ENCODE measurements at regions not wholly inside any gene's neighbourhood (a gene's known extent, or its start where the extent isn't known, plus 50 kb on each side); places are given as distances from the start of the nearest gene placed in this dataset.

DNA sequence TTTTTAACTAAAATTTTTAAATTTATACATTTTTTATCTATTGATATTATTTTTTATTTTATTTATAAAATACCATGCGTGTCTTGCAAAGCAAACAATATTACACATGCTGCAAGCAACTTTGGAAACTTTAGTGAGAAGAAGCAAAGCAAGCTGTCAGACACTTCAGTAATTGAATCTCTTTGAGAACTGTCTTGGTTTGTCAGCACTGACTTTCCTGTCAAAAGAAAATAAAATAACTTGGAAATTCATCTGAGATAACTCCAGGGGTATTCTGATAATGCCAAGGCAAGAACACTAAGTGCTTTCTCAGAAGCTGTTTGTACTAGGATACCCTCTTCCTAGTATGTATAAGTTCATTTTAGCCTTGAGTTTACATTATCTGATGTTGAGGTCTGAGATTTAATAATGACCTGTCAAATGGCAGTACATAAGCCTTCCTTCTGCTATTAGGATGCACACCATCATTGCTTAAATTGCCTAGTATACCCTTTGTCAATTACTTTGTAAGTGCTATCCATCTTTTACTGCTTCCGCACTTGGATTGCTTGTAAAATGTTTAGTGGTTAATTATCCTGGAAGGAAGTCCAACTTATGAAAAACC is 624.2 kb upstream of the AGA start:
- FAIRE-seq = no peak

DNA sequence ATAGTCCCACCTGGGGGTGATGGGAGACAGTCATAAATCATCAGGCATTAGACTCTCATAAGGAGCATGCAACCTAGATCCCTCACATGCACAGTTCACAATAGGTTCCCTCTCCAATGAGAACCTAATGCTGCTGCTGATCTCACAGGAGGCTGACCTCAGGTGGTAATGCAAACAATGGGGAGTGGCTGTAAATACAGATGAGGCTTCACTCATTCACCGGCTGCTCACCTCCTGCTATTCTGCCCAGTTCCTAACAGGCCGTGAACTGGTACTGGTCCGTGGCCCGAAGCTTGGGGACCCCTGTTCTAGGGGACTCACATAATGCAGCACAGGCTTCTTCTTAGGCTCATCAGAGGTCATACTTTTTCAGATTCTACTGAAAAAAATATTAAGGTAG is 625.9 kb upstream of the AGA start:
- FAIRE-seq = no peak

DNA sequence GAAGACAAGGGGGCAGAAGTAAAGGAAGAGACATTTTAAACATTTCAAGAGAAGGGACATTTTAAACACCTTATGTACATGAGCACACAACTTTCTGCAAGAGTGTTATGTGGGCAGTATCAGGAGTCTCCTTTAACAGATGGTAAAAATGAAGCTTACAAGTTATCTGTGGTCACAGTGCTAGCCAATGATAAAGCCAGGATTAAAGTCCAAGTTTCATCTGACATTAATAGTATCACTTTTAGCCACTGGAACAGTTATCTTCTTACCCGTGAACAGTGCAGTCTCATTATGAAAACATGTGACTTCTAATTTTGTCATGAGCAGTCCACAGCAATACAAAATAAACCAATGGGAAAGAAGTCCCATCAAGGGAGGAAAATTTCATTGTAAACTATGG is 627.9 kb upstream of the AGA start:
- FAIRE-seq = no peak

DNA sequence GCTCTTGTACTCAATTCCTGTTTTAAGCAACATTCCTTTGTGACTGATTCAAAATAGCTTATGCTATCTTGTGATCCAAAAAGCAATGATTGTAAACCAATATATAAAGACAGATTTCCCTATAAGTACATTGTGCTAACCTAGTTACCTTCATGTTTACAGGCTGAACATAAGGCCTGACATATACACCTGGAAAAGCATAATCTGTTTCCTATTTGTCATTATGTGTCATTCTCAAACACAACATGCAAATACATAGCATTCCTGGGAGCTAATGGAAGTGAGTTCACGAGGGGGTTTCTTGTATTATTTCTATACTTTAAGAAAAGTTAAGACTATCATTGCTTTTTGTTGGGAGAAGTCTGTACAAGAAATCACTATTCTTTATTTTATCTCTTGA is 638.1 kb upstream of the AGA start:
- no peak for FAIRE-seq

DNA sequence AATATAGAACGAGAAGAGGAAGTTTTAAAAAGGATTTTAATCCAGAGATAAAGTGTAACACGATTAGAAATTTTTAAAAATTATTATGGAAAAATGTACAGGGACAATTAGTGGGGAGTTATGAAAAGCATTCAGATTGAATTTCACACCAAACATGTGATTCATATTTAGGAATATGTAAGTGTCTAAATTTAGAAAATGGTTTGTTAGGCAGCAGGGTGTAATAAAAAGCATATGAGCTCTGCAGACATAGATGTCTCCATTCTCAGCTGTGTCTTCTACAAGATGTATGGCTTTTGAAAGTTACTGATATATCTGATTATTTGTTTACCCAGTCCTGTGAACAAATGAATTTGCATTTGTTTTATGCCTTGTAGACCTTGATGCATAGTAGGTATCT is 638.9 kb upstream of the AGA start:
- FAIRE-seq = no peak

DNA sequence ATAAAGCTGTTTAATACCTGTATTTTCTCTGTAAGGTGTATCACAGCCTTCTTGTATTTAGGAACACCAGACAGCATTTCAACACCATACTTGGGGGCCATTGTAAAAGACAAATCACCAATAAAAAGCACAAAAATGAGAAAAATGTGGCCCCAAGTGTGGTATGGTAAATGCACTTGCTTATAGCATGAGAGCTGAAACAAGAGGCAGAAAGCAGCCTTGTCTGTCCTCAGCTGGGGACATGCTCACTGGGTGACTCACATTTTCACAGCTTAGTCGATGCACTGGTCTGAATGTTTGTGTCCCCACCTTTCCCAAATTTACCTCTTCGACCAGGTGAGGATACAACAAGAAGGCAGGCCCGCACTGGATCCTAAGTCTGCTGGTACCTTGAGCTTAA is 639.7 kb upstream of the AGA start:
- no peak for FAIRE-seq

DNA sequence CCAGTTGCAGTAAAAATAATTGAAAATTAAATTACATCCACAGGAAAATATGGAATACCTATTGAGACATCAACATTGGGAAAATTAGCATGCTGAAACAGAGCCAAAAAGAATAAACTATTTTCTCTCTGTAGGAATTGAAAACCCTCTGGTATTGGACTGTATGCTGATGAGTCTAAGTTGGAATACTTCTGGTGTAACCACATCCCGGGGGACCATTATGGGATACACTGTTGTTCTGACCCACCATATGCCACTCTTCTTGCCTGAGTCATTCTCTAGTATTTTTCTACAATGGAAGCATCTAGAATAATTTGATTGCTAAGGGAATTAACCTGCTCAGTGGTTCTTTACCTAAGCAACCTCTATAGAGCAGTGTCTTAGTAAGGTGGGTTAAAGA is 640.7 kb upstream of the AGA start:
- FAIRE-seq = no peak

DNA sequence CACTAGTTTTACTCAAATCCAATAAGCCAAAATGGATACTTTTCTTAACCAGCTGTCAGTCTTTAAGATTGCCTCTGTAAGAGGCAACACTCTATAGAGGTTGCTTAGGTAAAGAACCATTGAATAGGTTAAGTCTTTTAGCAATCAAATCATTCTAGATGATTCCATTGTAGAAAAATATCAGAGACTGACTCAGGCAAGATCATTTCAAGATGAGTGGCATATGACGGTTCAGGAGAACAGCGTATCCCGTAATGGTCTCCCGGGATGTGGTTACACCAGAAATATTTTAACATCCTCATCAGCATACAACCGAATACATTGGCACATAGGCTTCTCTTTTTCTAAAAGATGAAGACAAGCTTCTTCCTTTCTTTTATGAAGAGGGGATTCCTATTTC is 641.7 kb upstream of the AGA start:
- no peak for FAIRE-seq

DNA sequence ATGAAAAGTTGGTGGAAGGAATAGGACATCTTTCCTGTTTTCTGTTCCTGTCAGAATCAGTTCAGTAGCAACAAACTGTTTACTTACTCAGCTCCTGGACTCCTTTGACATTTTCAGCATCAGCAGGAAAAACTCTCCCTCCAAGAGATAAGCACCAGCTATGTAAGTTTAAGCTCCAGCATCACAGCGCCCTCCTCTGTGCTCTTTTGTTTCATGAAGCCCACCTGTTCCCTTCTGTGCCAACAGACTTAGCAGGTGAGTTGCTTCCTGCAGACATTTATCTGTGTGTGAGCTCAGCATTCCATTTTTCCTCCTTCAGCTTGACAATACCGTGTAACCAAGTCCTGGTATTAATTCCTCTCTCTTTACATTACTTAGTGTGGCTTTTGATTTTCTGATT is 644.1 kb upstream of the AGA start:
- no peak for FAIRE-seq

DNA sequence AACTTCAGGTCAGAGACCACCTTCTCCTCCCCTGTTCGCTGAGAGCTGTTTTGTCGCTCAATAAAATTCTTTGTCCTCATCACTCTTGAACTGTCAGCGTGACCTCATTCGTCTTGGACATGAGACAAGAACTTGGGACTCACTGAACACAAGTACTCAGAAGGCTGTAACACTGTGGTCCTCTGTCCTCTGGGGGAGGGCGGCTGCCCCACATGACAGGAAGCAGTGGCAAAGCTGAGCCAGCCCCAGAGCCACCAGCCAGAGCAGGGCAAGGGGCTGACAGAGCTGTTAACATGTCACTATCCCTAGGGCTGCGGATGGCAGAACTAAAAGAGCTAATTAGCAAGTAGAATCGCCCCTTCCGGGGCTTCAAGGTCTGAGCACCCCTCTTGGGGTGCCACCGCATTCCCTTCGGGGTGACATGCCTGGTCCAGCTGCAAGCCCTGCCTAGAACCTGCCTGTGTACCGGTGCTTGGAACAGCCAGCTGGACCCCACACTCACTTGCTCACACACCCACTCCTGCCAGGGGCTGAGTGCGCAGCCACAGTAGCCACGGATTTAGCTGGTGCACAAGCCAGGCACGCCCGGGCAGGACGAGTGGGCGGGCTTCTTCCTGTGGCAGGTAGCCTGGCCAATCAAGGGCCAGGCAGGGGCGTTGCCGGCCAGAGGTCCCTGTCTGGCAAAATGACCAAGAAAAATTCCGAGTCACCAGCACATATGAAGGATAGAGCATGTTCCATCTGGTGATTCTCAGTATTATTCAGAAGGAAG is 648.6 kb upstream of the AGA start:
- no peak for FAIRE-seq

DNA sequence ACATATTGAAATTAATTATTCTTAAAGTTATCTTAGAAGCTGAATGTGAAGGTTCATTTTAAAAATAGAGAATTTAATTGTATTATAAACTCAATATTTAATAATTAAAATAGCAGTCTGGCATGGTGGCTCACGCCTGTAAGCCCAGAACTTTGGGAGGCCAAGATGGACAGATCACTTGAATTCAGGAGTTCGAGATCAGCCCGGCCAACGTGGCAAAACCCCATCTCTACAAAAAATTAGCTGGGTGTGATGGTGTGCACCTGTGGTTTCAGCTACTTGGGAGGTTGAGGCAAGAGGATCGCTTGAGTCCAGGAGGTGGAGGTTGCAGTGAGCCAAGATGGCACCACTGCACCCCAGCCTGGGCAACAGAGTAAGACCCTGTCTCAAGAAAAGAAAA is 659.9 kb upstream of the AGA start:
- no peak for FAIRE-seq

DNA sequence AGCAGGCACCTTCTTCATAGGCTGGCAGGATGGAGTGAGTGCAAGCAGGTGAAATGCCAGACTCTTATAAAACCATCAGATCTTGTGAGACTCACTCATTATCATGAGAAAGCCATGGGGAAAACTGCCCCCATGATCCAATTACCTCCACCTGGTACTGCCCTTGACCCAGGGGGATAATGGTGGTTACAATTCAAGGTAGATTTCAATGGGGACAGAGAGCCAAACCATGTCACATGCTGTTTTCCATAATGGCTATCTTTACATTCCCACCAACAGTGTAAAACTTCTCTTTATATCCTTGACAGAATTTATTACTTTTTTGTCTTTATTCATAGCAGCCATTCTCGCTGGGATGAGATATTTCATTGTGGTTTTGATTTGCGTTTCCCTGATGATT is 663.0 kb upstream of the AGA start:
- no peak for FAIRE-seq

DNA sequence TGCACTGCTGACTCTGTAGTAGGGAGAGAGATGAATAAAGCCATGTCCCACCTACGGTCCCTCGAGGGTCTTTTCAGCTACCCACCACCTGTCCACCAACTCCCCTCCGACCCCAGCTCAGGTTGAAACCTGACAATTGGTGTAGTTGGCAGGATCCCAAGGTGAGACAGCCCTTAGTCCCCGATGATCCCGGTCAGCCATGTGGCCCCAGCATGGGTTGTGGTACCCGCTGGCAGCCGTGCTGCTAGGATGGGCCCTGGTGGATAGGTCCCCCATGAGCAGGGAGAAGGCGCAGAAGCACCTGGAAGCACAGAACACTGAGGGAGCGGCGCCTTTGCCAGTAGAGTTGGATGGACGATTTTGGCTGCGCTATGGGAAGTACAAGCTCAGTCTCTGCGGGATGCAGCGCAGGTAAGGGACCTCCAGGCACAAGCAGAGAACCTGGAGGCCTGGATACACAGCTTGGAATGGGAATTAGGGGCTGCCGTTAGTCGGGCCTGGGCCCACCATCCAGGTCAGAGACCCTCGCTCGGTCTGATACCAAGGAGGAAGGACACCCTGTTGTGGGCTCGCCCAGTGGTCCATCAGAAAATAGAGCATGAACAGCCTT is 694.6 kb upstream of the AGA start:
- FAIRE-seq = no peak

DNA sequence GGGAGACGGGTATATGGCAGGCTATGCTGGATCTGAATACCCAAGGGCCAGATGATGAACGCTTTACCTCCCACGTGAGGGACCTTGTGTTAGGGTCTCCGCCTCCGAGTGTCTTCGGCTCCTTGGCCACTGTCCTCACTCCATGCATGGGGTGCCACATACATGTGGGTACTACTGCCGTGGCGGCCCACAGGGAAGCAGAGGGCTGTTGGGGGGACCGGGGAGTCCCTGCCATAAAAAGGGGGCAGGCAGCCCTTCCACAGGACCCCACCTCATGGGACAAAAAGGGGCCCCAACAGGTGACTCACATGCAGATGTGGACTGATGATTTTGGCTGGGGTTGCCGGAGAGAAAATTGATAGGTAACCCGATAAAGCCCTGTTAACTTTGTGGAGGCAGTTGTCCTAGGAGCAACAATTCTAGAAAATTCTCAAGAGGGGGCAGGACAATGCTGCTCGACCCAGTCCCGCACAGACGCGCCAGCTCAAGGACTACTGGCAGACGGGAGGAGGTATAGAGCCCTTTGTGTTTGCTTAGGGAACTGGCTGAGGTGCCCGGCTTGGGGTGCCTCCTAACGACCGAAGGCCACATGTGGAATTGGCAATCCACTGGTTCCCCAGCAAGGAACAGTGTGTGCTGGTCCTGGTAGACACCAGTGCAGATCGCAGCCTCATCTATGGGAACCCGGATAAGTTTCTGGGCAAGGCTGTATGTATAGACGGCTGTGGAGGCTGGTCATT is 695.7 kb upstream of the AGA start:
- FAIRE-seq = no peak

DNA sequence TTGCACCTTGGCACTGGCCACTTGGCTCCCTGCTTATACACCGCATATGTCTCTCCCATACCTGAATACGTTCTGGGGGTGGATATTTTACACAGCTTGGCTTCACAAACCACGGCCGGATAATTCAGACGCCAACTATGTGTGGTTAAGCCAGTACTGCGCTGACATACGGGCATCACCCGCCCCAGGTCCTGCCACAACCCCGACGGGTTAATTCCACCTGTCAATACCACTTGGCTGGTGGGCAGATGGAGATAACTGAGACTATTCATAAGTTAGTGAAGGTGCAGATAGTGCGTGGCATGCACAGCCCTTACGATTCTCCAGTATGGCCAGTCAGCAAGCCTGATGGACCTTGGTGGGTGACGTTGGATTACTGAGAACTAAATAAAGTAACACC is 696.3 kb upstream of the AGA start:
- no peak for FAIRE-seq

DNA sequence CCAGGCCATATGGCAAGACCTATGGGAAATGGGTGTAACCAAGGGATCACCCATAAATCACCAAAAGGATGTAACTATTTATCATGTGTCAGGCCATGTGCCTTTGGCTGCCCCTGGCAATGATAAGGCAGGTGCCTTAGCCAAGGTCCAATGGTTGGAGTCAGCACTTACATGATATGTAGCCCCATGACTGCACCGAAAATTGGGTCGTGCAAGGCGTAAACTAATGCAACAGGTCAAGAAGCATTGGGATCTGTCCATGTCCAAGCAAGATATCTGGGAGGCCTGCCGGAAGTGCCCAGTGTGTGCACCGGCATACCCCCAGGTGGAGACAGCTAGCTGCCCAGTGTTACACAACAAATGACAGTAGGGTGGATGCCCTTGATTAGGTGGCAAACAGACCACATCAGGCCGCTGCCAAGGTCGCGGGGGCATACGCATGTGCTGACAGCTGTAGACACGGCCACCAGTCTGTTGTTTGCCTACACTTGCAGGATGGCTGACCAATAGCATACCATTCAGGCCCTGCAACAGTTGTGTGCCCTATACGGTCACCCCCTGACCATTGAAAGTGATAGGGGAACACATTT is 698.2 kb upstream of the AGA start:
- FAIRE-seq = no peak

DNA sequence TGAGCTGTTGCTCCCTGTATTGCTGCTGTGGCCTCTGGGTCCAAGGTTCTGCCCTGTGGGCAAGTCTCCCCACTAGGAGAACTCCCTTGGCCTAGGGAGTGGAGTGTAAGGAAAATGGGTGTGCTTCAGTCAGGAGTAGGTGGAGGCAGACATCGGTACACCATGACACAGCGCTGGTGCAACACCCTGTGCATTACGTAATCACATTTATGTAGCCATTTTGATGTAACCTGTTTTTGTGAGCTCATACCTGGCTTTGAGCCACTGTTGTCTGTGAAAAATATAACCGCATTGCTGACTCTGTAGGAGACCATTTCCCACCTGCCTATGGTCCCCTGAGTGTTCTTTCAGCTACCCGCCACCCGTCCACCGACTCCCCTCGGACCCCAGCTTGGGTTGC is 700.5 kb upstream of the AGA start:
- no peak for FAIRE-seq

DNA sequence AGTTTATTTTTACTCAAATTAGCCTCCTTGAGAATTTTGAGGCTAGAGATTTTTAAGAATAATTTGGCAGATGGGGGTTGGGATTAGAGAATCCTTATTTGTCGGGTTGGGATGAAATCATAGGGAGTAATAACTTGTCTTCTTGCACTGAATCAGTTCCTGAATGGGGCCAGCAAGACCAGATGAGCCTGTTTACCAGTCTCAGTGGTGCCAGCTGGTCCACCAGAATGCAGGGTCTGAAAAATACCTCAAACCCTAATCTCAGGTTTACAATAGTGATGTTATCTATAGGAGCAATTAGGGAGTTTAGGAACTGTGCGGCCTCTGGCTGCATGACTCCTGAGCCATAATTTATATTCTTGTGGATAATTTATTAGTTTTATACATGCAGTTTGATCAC is 705.9 kb upstream of the AGA start:
- FAIRE-seq = no peak

DNA sequence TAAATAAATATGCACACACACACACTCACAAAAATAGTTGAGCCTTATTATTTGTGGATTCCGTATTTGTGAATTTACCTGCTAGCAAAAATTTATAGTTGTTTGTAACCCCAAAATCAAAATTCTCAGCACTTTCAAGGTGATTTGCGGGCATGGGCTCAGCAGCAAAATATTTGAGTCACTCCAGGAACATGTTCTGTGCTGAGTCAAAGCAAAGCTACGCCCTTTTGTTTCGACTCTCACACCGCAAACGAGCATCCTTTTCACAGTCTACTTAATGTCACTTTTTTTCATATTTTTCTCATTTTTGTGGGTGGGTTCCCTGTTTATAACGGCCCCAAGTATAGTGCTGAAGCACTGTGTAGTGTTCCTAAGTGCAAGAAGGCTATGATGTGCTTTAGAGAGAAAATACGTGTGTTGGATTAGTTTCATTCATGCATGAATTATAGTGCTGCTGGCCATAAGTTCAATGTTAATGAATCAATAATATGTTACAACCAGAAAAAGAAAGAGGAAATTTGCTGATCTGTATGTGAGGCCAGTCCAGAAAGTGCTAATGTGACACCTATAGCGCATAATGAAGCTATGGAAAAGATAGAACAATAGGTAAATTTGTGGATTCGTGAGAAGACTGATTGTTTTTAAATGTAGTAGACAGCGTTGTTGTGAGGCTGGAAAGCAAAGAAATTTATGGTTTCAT is 723.2 kb upstream of the AGA start:
- no peak for FAIRE-seq

DNA sequence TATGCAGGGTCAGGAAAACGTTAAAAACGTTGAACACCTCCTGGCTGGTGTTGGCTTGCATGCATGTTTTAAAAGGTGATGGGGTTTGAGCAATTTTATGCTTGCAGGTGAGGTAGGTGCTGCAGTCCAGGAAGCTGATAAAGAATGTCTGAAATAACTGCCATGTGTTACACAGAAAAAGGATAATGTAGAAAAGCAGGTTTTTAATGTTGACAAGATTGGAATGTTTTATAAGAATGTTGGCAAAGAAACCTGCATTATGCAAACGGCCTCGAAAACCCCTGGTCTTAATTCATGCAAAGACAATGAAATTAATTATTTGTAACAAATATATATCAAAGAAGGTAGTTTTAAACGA is 723.7 kb upstream of the AGA start:
- FAIRE-seq = no peak

DNA sequence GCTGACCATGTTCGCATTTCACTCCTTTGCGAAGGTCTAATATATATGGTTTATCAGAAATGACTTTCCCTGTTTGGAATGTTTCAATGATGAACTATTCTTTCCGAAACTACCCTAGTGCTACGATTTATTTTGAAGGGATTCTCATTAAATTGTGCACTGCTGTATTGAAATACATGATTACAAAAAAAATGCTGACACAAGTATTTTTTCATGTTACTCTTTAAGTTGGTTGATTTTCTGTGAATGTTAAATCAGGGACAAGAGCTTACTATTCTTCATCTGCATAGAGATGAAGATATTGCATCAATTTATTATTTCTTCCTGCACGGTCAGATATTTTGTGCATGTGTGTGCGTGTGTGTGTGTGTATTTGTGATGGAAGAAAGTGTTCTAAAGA is 731.5 kb upstream of the AGA start:
- FAIRE-seq = no peak

DNA sequence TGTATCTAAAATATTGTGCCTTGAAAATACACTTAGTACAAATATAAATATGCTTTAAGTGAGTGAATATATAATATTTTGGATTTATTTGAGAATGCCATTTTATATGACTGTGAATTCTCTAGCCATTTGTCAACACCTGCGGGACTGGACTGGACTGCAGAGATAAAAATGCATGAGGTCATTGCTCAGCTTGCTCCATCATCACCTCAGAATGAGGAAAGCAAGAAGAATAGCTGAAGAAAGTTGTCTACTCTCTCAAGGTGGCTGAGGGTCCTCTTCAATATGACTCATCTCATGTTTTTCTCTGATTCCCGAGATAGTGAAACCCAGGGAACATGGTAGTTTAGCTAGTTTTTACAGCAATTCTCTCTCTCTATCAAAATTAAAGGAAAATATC is 732.5 kb upstream of the AGA start:
- FAIRE-seq = no peak

DNA sequence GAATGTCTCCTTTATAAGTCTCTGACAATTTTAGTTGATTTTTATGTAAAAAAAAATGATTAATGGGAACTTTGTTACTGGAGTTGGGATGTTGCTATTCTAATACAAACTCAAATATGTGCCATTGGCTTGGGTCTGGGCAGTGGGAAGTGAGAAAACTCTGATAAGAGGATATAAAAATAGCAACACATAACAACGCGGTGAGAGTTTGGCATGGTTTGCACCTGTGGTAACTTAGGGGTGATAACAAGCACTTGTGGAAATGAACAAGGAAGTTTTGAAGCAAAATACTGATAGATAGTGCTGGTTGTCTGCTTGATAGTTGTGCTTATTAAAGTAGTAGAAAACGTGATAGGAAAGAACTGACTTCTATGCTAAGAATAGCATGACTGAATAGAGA is 743.3 kb upstream of the AGA start:
- no peak for FAIRE-seq

Measured in G401.6 (cell line).